ENCODE measurements at regions not wholly inside any gene's neighbourhood (a gene's known extent, or its start where the extent isn't known, plus 50 kb on each side); places are given as distances from the start of the nearest gene placed in this dataset.
"Not testable (repeated sequence)": the region's sequence is repeated elsewhere in the genome, so short reads cannot be mapped to it uniquely, and the experiment has no call there.

DNA sequence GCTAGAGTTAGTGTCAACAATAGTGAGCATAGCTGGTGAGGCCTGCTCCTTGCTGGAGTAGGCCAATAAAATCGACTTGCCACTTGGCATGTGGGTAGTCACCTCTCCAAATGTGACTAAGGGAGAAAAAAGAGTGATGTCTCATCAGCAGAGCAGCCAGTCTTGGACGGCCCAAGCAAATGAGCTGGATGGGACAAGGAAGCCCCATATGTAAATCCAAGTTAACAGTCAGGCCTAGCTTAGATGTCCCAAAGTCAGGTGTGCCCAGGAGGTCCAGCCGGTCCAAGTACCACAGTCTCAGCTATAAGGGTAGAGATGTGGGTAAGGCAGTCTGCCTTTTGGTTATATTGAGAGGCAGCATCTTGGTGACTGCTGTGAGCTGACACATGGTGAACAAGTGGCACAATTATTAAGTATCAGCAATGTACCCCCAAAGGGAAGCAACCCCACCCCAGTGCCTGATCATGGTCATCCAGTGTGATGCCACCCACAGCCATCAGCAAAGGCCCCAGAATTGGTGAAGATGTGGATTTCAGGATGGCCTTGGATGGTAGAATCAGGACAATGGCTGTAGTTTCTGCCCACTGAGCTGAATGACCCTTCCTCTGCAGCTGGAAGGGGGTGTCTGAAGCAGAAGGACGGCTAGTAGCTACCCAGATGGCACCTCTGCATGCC is 83.4 kb downstream of the TNFRSF13B start:
- no peak for DNase-seq (ENCODE audit: low read depth in 3 of 3)

DNA sequence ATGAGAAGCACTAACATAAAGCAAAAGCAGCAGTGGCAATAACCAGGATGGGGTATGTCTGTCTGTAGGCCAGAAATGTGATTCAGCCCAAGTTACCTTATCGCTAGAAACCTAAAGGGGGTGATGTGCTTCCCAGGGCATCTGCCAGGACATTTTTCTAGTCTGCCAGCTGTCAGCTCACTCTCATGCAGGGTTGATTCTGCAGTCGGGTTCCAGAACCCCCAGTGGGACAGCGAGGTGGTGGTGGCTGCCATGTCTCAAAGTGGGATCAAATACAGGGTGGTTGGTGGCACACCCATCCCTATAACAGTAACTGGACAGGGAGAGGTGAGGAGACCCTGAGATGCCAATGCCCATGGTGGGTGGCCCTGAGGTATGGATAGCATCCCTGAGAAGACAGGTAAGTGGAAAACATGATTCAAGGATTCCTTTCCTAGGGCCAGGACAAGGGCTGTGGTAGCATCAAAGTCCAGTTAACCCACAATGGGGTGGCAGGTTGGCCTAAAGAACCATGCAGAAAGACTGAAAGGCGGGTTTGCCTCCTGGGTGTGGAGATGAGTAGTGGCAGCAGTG is 84.3 kb downstream of the TNFRSF13B start:
- DNase-seq (ENCODE audit: low read depth in 3 of 3): no peak

DNA sequence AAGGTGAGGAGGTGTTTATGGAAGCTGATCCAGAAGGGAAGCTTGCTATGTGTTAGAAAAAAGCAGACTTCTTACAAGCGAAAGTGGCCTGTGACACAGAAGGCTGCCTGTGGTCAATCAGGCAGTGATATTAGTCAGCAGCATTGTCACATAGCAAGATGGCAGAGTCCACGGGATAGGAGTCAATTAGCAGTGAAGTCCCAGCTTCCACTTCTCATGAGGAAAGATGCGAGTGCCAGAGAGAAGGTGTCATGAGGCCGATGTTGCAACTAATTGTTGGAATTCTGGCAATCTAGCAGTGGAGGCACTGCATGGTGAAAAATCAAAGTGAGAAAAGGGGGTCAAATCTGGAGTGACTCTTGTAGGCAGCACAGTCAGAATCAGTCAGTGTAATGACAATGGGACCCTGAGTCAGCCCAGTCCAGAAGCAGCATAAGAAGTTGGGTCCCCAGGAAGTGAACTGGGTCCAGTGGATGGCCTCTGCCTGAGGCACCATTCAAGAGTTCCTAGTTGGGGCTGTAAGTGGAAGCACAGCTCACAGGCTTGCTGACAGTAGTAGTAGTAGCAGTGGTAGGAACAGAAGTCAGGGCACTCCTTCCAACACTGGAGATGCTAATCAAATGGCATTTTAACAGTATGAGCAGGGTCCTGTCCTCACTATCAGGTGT is 85.1 kb downstream of the TNFRSF13B start:
- no peak for DNase-seq (ENCODE audit: low read depth in 3 of 3)

DNA sequence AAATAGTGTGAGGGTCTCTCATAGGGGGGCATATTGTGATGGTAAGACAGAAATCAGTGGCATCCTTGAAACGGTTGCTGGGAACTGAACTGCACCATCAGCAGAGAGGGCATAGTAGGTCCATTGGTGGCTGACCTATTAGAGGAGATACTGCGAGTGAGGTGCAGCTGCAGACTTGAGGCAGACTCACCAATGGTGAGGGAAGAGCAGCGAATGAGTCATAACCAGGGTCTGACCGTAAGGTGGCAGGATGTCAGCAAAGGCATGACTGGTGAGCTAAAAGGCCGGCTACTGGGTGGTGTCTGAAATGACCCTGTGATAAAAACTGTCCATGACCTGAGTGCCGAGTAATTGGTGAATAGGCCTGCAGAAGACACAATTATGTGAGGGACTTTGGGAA is 86.7 kb downstream of the TNFRSF13B start:
- DNase-seq (ENCODE audit: low read depth in 3 of 3): not testable (repeated sequence)

DNA sequence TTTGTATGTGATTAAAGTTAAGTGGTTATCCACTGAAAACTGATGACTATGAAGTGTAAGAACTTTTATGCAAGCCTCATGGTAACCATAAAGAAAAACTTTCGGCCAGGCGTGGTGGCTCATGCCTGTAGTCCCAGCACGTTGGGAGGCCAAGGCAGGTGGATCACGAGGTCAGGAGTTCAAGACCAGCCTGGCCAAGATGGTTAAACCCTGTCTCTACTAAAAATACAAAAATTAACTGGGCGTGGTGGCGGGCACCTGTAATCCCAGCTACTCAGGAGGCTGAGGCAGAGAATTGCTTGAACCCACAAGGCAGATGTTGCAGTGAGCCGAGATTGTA is 89.0 kb downstream of the TNFRSF13B start:
- not testable (repeated sequence) for DNase-seq (ENCODE audit: low read depth in 3 of 3)

DNA sequence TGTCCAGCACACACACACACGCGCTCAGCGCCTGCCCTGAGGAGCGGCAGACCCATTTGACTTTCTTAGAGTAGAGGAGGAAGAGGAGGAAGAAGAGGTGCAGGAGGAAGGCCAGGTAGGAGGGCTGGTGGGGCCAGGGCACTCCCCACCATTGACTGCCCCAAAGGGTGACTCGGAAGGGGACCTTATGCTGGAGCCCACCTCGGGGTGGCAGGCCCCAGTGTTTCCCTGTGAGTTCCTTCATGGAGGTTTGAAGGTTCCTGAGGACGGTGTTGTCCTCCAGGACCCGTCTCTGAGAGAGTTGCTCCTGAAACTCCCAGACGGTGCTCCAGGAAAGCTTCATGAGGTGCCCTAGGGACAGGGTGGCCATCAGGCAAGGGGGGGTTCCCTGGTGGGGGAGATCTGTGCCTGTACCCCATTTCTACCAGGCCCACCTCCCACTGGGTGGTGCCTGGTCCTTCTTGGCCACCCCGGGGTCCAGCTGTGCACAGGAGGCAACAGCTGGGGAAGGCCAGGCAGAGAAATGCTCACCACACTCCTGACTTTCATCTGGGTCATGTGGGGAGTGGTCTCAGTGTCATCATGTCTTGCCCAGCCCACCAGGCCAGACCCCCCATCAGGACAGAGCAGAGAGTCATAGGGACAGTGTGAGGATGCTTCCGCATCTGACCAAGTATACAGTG is 89.5 kb downstream of the TNFRSF13B start:
- DNase-seq (ENCODE audit: low read depth in 3 of 3): no peak

DNA sequence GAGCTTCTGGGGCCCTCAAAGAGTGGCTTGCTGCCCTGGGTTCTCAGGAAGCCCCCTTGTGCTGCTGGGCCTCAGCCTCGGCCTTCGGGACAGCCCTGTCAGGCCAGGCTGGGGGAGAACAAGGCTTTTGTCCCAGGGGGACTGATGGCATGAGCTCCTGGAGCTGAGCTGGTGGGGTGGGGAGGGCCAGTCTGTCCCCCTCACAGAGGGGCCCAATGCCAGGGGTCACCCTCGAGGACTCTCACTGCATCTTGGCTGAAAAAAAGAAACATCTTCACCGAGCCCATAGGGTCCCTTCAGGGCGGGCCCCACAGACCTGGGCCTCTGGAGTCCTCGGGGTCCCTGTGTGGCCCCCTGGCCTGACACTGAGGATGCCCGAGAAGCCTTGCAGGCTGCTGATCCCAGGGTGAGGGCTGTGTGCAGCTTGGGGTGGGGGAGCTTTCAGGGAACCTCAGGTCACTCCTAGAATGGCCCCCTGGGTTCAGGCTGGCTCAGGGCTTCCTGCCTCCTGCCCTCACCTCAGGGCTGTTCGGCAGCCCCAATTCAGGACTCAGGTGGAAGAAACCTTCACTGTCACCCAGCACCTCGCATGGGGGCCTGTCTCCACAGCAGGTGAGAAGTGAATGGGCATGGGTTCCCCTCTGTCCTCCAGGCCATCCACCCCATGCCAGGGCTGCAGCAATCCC is 90.5 kb downstream of the TNFRSF13B start:
- no peak for DNase-seq (ENCODE audit: low read depth in 3 of 3)

DNA sequence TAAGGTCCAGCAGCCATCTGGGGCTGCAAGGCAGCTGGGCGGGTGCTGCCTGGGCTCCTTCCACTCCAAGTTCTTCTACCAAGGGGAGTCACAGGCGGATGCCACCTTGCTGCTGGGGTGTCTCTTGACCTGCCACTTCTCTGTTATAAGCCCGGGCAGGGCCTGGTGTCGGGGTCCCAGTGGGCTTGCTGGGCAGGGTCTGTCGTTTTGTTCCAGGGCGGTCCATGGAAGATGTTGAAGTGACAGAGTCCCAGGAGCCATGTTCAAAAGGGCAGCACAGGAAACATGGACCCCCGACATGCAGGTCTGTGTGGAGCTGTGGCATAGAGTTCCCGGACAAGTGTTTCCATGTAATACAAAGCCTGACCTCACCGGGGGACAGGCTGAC is 91.1 kb downstream of the TNFRSF13B start:
- no peak for DNase-seq (ENCODE audit: low read depth in 3 of 3)

DNA sequence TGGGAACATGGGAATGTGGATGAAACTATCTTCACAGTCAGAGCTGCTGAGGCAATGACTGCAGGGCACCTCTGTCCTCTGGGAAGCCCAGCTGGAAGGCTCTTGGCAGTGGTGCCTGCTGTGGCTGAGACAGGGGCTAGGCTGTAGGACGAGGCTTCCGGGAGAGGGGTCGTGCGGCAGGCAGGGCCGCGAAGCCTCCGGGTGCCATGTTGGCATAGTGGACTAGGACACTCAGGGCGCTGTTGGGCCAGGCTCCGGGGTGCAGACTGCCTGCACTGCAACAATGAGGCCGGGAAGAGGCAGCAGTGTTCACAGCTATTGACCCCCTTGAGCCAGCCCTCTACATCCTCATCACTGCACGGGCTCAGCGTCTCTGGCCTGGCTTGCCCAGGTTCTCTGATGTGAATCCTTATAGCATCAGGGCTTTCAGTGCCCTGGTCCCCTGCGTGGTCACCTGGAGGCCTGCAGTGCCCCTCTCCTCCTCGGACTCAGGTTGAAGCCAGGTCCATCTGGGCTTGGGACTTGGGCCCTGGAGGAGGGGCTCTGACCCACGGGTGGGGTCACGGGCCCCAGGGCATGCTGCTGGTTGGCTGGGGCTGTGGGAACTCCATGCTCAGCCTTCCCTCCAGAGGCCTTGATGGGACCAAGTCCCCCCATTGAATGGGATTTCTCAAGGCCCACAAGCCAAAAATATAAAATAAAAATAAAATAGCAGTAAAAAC is 91.6 kb downstream of the TNFRSF13B start:
- DNase-seq (ENCODE audit: low read depth in 3 of 3): no peak

DNA sequence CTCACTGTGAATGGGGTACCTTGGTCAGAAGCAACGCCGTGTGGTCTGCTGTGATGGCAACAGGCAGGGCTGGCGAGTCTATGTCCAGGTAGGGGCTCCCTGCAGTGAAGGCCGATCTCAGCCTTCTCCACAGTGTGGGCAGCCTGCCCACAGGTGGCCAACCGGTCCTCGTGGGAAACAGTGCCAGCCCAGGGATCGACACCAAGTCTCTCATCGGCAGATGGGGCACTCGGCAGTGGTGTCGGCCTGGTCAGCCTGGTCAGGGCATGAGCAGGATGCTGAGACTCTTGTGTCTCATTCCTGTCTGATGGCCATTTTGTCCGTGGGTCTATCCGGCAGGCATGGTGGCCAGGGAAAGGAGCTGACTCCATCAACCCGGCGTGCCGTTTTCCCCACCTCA is 92.2 kb downstream of the TNFRSF13B start:
- no peak for DNase-seq (ENCODE audit: low read depth in 3 of 3)

DNA sequence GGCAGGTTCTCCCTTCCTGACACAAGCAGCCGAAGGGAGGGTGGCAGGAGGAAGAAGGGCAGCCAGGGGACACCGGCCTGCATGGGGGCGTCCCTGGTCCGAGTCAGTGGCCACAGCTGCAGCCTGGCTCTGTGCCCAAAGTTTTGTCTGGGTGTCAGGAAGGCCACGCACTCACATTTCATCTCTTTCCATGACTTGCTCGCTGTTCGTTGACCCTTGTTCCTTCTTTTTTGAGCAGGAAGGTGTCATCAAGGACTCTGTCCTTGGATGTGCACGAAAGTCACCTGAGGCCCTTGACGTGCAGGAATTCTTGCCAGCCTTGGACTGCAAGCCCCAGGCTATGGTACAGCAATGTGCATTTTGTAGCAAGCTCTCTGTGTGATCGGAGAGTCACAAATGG is 93.3 kb downstream of the TNFRSF13B start:
- DNase-seq (ENCODE audit: low read depth in 3 of 3): no peak

DNA sequence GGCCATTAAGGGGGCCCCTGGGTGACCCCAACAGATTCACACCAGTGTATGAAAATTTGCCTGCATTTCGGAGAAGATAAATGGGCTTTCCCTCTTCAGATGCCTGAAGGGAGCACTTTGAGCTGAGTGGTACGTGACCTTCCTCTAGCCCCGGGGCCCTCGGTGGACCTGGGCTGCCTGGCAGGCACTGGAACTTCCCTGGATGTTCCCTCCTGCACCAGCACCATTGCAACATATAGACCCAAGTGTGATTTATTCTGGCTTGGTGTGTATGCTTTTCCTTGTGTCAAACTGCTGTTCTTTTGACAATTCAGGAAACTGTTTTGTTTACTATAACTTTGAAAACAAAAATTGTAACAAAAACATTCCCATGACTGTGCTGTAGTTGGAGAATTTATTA is 93.8 kb downstream of the TNFRSF13B start:
- DNase-seq (ENCODE audit: low read depth in 3 of 3): no peak

DNA sequence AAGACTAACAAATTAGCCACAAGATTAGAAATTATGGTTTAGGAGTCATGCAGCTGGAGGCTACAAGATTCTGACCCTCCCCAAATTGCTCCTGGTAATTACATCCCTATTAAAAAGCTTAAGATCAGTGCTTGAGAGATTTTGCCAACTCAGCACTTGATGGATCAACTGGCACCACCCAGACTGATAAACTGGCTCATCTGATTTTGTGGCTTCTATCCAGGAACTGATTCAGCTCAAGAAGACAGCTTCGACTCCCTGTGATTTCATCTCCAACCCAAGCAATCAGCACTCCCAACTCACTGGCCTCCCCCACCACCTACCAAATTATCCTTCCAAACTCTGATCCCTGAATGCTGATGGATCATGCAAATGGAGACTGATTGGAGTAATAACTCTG is 94.8 kb downstream of the TNFRSF13B start:
- DNase-seq (ENCODE audit: low read depth in 3 of 3): no peak

DNA sequence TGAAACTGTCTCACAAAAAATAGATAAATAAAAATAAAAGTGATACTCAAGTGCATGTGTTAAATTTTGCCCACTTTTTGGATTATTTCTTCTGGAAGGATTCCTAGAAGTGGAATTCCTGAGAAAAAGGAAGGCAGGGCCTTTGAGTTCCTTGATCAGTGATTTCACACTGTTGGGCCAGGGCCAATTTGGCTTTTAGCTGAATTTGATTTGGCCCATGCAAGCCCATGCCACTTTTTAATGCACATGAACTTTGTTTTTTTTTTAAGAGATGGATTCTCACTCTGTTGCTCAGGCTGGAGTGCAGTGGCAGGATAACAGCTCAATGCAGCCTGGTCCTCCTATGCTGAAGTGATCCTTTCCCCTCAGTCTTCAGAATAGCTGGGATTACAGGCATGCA is 96.3 kb downstream of the TNFRSF13B start:
- no peak for DNase-seq (ENCODE audit: low read depth in 3 of 3)

DNA sequence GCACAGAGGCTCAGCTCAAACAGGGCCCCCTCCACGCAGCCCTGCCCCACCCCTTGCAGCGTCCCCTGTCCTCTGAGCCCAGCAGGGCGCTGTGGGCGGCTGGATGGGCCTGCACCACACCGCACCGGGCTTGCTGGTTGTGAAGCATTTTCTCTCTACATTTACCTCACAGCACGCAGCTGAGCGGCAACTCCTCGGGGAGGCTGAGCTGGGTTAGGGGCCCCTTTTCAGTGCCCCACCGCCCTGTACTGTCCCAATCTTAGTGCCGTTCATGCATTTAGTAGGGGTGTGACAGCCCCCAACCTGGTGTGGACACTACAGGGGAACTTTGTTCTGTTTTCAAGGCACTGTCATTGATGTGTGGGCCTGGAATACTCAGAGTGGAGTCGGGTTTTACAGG is 97.7 kb downstream of the TNFRSF13B start:
- not testable (repeated sequence) for DNase-seq (ENCODE audit: low read depth in 3 of 3)

DNA sequence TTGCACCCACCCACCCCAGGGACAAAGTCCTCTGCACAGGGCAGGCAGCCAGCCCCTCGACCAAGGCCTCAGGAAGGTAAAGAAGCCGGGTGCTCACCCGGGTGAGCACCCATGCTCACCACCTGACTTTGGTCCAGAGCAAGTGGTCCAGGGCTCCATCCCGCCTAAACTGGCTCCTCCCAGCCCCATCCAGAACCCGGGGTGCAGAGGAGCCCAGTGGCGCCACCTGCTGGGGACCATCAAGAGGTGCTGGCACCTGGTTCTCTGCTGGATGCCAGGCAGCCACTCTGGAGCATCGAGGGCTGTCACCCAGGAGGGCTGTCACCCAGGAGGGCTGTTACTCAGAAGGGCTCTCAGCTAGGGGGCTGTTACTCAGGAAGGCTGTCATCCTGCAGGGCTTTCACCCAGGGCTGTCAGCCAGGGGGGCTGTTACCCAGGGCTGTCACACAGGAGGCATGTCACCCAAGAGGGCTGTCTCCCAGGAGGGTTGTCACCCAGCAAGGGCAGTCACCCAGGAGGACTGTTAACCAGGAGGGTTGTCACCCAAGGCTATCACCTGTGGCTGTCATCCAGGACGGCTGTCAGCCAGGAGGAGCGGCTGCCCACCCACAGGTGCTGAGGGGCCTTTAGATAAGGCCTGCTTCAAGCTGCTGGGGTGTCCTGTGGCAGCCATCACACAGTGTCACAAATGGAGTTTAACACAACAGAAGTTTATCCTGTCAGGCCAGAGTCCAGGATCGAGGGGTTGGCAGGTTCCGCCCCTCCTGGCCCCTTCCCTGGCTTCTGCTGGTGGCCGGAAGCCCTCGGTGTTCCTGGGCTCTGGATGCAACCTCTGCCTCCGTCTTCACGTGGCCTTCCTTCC is 98.5 kb downstream of the TNFRSF13B start:
- DNase-seq (ENCODE audit: low read depth in 3 of 3): peak in 2 of 3 experiments; percentile 3 to 38

DNA sequence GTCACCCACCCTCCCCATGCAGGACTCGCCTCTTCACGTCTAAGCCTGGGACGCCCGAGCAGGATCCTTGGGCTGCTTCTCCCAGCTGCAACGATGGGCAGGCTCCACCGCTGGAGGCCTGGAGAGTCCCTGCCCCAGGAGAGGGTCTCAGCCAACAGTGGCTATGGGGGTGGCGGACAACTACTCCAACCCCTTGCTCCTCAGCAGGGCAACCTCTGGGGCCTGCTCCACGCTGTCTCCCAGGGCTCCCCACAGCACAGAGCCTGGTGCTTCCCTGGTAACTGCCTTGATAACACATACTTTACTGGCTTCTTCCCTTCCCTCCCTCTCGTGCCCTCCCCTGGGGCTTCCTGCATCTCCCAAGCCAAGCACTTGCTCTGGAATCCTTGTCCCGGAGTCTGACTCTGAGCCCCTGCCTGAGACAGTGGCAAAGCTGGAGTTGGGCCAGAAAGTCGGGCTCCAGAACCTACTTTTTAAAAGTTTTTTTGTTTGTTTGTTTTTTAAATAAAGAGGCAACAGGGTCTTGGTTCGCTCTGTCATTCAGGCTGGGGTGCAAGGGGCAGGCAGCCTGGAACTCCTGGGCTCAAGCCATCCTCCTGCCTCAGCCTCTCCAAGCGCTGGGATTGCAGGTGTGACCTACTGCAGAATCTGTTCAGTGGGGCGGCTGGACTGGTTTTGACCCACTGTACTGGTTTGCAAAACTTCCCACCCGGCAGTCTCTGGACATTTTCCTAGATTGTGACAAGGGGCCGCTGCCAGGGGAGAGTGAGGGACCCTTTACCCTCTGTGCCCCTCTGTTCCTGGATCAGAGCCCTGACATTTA is 99.4 kb downstream of the TNFRSF13B start:
- DNase-seq (ENCODE audit: low read depth in 3 of 3): no peak

DNA sequence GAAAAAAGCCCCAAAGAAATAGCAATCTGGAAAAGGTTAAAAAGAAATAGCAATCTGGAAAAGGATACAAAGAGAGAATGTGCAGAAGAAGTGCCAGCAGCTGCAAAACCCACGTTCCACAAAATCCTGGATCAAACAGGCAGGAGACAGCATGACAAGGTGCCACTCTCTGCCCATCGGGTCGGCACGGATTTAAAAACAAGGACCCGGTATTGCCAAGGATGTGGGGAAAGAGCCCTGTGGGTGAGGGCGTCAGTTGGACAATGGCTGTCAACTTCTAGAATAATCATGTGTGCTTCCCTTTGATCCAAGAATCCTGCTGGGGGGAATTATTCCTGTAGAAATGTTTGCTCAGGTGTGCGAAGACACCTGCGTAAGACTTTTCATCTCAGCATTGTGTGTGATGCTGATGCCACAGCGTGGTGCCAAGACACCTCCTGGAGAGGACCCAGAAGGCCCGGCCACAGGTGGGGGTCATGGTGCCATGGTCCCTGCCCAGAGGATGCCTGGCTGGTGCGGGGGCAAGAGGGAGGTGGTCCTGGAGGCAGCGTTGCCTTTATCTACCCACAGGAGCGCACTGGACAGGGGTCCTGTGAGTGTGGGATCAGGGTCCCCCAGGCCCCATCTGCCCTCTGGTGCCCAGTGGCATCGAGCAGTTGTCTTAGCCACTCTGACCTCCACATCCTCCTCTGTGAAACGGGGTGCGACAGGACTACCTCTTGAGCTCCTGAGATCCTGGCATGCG is 100.3 kb downstream of the TNFRSF13B start:
- DNase-seq (ENCODE audit: low read depth in 3 of 3): not testable (repeated sequence)
